Loucy (cell line): ENCODE measurements at regions not wholly inside any gene's neighbourhood (a gene's known extent, or its start where the extent isn't known, plus 50 kb on each side); places are given as distances from the start of the nearest gene placed in this dataset.

Experiments used
- H2AFZ ChIP-seq: fragments of 200-600 bp; sonication (generic); 2 replicates; pipeline ENCODE4 v1.6.0; 2016; ENCODE audit warnings: antibody characterized with exemption, mild to moderate bottlenecking, low read length, moderate library complexity
- H3F3A ChIP-seq: fragments of 200-600 bp; 2 replicates; pipeline ENCODE4 v1.6.0; 2016; ENCODE audit warnings: antibody characterized with exemption, low read depth, mild to moderate bottlenecking
- H3K27me3 ChIP-seq: fragments of 200-600 bp; sonication (generic); 2 replicates; pipeline ENCODE4 v1.6.1; 2014; ENCODE audit warnings: low read length, mild to moderate bottlenecking; ENCODE audit not compliant: insufficient read depth, poor library complexity, severe bottlenecking
- H3K36me3 ChIP-seq: fragments of 200-600 bp; sonication (generic); 2 replicates; pipeline ENCODE4 v1.6.1; 2016; ENCODE audit warnings: low read length; ENCODE audit not compliant: insufficient read depth
- H3K4me1 ChIP-seq: fragments of 200-600 bp; sonication (generic); 2 replicates; pipeline ENCODE4 v1.5.1; 2014; ENCODE audit warnings: low read length, mild to moderate bottlenecking; ENCODE audit not compliant: insufficient read depth, poor library complexity, severe bottlenecking
- H3K4me2 ChIP-seq: fragments of 200-600 bp; sonication (generic); 2 replicates; pipeline ENCODE4 v1.6.0; 2014; ENCODE audit warnings: antibody characterized with exemption, low read length, low read depth, mild to moderate bottlenecking; ENCODE audit not compliant: poor library complexity, severe bottlenecking
- H3K4me3 ChIP-seq: fragments of 200-600 bp; sonication (generic); 2 replicates; pipeline ENCODE4 v1.5.1; 2014; ENCODE audit warnings: low read length, mild to moderate bottlenecking, mixed read lengths; ENCODE audit not compliant: poor library complexity, severe bottlenecking
- H3K79me2 ChIP-seq: fragments of 200-600 bp; sonication (generic); 2 replicates; pipeline ENCODE4 v1.6.1; 2014; ENCODE audit warnings: low read length; ENCODE audit not compliant: insufficient read depth
- H3K9ac ChIP-seq: fragments of 200-600 bp; sonication (generic); 2 replicates; pipeline ENCODE4 v1.6.0; 2014; ENCODE audit warnings: mild to moderate bottlenecking, low read depth, low read length, moderate library complexity; ENCODE audit not compliant: poor library complexity, severe bottlenecking
- H3K9me2 ChIP-seq: fragments of 200-600 bp; sonication (generic); replicated peaks from 2 replicates; pipeline ENCODE4 v1.6.1; 2016; ENCODE audit warnings: low read depth, low read length, mixed read lengths
- H3K9me3 ChIP-seq: fragments of 200-600 bp; sonication (generic); 2 replicates; pipeline ENCODE4 v1.6.1; 2014; ENCODE audit warnings: mild to moderate bottlenecking, antibody characterized with exemption, low read length, low read depth; ENCODE audit not compliant: insufficient read depth
- H4K20me1 ChIP-seq: fragments of 200-600 bp; sonication (generic); 2 replicates; pipeline ENCODE4 v1.6.0; 2014; ENCODE audit warnings: antibody characterized with exemption, low read length, mild to moderate bottlenecking; ENCODE audit not compliant: insufficient read depth, poor library complexity, severe bottlenecking
- CTCF ChIP-seq: fragments of 200-600 bp; sonication (generic); conservative IDR thresholded peaks from 2 replicates; pipeline ENCODE4 v1.5.1; 2014; ENCODE audit warnings: mild to moderate bottlenecking, antibody characterized with exemption, low read length
- EZH2phosphoT487 ChIP-seq: fragments of 200-600 bp; IDR thresholded peaks from 2 replicates; pipeline ENCODE4 v1.6.1; 2018; ENCODE audit warnings: antibody characterized with exemption, mild to moderate bottlenecking, moderate library complexity, borderline replicate concordance

- Histone ChIP-seq H3K9ac (no peak overlapping the region), H4K20me1 (no peaks in the 10 kb centered on the region), H3K36me3 (no peaks in the 10 kb centered on the region), H3F3A (no peaks in the 10 kb centered on the region), H3K79me2 (no peaks in the 10 kb centered on the region), H3K9me2 (no peaks in the 10 kb centered on the region), H2AFZ (no peak overlapping the region), H3K9me3 (no peaks in the 10 kb centered on the region), H3K4me1 (no peaks in the 10 kb centered on the region), H3K4me3 (no peak overlapping the region), H3K27me3 (no peaks in the 10 kb centered on the region), H3K4me2 (no peak overlapping the region)
- TF ChIP-seq CTCF (no peak), EZH2phosphoT487 (no peak)
Measured at GRCh38 chr1:218525031-218525430, 179.9 kb downstream of the TGFB2 start.

GRCh38 chr1:218525451-218526197, 180.5 kb downstream of the TGFB2 start:
- TF ChIP-seq EZH2phosphoT487: no peak
- no peak for TF ChIP-seq CTCF
- no peak overlapping the region for H3K4me3 ChIP-seq
- no peaks in the 10 kb centered on the region for H3K4me1 ChIP-seq
- H2AFZ ChIP-seq: no peak overlapping the region
- no peaks in the 10 kb centered on the region for H3K79me2 ChIP-seq
- no peaks in the 10 kb centered on the region for H3F3A ChIP-seq
- H3K4me2 ChIP-seq: no peak overlapping the region
- H3K9me2 ChIP-seq: no peaks in the 10 kb centered on the region
- no peaks in the 10 kb centered on the region for H4K20me1 ChIP-seq
- no peak overlapping the region for H3K9ac ChIP-seq
- no peaks in the 10 kb centered on the region for H3K27me3 ChIP-seq
- no peaks in the 10 kb centered on the region for H3K36me3 ChIP-seq
- no peaks in the 10 kb centered on the region for H3K9me3 ChIP-seq

GRCh38 chr1:218526198-218526580, 181.1 kb downstream of the TGFB2 start:
- Histone ChIP-seq H3K4me3 (no peak overlapping the region), H3K4me2 (no peak overlapping the region), H3K4me1 (no peaks in the 10 kb centered on the region), H3K9ac (no peak overlapping the region), H3K27me3 (no peaks in the 10 kb centered on the region), H3K36me3 (no peaks in the 10 kb centered on the region), H3K79me2 (no peaks in the 10 kb centered on the region), H3K9me3 (no peaks in the 10 kb centered on the region), H3K9me2 (no peaks in the 10 kb centered on the region), H3F3A (no peaks in the 10 kb centered on the region), H2AFZ (no peak overlapping the region), H4K20me1 (no peaks in the 10 kb centered on the region)
- TF ChIP-seq EZH2phosphoT487 (no peak), CTCF (no peak)
